Nucleus accumbens (tissue), 56 donors: ENCODE measurements at regions not wholly inside any gene's neighbourhood (a gene's known extent, or its start where the extent isn't known, plus 50 kb on each side); places are given as distances from the start of the nearest gene placed in this dataset.

ENCODE experiments used
- DNase-seq, 56 donors: peaks; one replicate each; lab custom pipeline; 2025; lab: John Stamatoyannopoulos, UW

DNA sequence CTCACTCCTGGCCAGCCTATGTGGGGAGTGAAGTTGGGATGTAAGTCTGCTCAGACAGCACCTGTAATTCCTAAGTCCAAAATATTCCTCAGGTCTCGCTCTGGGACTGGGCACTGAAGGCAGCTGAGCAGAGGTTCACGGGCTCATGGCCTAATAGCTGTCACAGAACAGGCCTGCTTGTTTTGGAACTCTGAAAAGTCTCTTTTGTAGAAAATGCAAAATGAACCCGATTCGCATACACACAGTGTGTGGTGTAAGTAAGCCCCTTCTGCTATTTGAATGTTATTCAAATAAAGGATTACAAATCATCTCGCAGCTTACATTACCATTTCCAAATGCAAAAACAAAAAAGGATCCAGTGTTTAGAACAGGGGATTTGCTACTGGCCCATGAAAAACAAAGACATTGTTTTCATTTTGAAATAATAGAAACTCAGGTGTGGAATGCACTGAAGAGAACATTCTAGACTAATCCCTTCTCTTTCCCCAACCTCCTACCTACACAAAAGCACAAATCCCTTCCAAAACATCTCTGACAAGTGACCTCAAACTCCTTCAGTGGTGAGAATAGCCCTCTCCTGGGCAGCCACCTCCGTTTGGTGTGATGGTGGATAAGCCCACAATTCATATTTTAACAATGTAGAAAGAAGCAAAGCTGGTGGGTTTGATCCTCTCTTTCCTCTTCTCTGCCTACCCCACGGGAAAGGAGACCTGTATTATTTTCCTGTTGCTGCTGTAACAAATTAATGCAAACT is 118.3 kb upstream of the NCK2 start:
- DNase-seq = no peak

DNA sequence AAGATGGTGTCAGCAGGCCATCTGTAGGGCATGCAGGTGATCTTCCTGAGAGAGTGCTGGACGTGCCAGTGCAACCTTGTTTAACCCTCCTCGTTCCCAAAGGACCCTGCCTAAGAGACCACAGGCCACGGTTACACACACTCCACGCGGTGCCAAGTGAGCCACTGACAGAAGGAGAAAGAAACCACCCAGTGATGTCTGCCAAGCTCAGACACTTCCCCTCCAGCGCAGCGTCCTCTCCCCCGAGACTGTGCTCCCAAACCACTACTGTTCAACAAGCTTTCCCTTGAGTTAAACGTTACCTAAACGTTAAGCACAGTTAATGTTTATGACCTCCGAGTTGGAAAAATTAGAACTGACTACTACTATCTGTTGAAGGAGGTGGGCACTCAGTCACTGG is 119.1 kb upstream of the NCK2 start:
- DNase-seq = no peak

DNA sequence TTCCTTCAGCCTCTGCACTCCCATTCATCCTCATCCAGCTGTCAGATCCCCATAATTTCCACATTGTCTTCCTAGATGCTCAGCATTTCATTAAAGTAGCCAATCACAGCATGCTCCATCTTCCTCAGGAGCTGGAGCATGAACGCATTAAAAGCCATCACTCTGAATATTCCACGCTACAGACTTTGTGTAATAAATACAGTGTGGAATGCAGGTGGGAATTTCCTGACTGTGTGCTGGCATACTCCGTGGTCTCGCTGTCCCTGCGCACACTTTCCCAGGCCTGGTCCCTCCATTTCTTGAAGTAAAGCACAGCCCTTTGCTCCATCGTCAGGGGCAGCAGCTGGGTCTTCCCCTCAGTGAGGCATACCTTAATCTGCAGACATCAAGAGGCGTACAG is 123.7 kb upstream of the NCK2 start:
- DNase-seq = no peak

DNA sequence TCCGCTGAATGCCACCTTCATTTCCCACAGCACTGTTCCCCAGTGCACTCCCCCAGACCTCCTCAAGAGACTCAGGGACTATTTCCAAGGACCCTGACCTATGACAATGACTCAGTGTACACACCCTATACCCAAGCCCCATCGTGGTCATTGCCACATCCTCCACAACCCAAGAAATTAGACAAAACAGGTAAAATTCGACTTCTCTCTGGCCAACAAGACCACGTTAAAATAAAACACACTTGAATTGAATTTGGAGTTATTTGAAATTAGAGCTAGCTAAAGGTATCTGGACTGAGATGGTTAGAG is 126.4 kb upstream of the NCK2 start:
- no peak for DNase-seq

DNA sequence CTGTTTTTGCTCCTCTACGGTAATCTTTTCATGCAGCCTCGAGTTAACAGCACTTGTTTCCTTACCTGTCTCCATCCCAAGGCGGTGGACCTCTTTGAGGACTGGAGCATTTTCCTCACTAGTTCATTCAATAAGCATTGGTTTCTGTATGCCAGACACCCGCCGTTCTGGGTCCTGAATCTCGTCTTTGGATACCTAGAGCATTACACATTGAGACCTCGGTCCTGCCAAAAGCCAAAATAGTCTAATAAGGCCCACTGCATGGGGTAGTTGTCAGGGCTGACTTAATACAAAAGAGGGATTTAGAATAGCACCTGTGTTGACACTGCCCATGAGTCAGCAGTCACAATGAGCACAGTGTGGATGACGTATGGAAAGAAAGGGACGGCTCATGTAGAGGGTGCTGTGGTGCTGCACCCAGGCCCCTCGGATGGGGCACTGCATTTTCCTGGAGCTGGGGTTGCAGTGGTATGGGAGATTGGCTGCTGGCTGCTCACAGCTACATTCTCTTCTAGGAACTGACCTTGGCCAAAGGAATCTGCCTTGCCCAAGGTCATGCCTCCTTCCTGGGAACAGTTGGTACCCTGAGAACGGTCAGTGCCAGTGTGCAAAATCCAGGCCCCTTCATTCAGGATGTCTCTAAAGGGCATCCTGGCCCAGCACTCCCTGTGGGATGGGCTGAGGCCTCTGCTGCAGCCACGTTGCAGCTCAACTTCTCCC is 126.9 kb upstream of the NCK2 start:
- DNase-seq = no peak

DNA sequence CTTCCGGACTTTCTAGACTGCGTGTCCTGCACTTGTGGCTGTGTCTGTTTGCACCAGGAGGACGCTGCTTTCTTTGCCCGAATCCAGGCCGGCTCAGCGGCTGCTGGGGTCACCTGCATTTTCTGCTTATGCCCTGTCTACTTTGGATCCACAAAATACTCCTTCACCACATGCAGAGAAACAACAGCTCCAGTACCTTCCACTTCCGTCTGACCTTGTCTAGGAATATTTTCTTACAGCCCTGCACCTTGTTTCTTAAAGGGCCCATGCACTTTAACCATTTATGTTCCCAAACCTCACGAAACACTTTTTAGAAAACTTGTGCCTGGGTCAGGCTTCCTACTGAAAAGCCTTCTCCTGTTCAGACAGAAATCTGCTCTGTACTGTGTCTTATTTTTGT is 129.4 kb upstream of the NCK2 start:
- no peak for DNase-seq

DNA sequence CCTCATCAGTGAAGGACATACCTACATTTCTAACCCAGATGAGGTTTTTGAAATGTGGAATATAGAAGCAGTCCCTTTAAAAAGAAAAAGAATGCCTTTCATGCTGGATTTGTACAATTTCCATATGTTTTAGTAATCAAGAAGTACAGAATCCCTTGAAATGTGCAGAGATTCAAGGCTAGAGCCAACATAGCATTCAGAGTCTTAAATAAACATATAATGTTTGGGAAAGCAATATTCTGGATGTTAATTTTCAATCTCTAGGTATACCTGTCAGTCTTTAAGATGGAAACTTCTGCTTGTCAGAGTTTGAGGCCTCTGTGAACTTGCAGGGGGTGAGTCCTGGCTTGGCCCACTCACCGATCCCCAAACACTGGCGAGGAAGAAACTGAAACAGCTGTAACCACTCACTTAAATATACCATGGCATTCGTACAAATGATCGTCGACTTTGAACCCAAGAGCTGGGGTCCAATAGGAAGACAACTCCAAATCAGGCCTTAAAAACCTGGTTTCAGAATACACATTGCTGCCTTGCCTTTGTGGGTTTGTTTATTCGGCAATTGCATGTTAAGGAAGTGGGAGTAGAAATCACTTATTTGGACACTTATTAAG is 132.8 kb upstream of the NCK2 start:
- no peak for DNase-seq

DNA sequence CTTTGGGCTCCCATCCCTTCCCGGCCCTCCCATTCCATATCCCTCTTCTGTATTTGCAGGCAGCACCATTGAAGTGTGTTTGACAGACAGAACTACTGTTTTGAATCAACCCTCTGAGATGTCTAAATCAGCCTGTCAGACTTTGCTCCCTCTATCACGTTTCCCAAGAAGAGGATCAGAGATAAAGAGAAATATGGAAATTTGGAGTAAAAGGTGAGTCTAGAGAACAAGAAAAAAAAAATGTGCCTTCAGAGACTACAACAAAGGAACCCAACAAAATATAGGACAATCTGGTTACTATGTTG is 133.4 kb upstream of the NCK2 start:
- DNase-seq = no peak

DNA sequence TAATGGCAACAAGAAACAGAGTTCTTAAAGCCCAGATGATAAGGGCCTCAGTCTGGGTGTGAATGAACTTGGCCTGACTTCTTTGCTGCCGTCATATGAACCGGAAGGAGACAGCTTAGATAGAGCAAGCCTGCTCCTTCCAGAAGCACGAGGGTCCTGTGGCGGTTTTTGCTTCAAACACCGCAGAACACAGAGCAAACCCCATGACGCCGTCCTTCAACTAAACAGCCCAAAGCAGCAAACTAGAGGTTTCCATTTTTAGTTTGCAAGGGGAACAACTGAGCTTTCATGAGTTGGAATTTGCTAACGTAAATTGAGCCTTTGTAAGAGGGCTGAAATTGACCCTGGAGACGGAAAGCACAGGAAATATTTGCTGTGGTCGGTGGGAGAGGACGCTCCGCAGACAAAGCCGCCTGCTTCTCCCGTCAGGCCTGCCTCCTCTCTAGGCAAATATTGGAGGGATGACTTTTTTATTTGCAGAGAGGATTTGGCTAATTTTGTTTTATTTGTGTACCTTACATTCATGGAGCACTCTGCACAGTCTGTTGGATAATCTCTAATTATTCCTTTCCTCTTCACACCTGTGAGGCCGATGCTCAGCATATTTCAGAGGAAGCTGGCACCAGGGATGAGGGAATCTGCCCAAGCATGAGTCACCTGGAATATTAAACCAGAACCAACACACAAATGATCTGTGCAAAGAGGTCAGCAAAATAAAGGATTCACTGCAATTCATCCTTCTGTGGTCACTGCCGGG is 134.0 kb upstream of the NCK2 start:
- DNase-seq = no peak

DNA sequence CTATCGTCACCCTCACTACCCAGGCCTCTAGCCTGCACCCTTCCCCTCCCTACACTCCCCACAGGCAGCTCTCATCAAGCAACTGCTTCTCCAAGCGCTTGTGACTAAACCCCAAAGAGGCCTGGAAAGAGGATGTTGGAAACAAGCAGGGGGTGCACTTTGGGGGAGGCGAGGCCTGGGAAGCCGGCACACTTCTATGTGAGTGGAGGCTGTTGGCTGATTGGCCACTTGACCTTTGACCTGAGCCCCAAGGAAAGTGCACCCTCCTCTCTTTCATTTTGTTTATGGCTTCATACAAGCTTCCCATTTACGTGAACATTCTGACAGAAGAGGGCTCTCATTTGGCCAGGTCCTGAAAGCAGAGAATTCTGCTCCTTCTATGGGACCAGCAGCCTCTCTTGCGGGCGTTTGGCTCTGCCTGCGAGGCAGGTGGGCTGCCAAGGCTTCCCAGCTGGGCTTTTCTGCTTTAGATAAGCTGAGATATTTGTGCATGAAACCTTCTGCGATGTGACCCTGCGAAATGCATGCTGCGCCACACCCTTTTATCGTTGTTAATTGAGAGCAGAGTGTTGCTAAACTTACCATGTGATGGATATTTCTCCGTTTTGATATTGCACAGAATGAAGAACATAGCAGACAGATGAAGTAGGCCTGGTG is 134.8 kb upstream of the NCK2 start:
- DNase-seq = no peak

DNA sequence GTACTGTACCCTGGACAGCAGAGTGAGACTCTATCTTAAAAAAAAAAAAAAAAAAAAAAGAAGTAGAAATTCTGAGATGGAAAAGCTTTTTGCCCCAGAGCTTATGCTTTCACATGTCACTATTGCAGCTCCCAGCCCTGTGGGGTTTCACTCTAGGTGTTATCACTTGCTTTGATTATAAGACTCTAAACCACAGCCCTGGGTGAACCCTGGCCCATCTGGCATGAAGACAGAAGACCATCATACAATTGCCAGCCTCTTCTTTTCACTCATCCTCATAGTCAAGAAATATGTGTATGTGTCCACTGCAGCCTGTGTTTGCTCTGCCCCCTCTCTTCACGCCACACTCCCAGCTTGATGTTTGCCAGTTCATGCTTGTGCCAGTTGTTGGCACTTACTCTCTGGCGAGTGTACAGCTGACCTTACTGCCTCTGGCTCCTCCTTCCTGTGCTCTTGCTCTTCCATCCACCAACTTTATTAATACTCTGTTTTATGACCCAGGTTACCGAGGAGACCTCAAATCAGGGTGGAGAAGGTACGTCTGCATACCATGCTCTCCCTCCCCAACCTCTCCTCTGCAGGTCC is 136.7 kb upstream of the NCK2 start:
- DNase-seq = no peak

DNA sequence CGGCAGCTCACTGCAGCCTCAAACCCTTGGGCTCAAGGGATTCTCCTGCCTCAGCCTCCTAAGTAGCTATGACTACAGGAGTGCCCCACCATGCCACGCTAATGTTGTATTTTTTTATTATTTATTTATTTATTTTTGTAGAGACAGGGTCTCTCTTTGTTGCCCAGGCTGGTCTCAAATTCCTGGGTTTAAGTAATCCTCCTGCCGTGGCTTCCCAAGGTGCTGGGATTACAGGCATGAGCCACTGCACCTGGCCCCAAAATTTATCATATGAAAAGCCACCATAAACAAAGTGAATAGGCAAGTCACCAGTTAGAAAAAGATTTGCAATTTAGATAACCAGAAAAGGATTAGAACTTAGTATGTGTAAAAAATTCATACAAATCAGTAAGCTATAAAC is 138.6 kb upstream of the NCK2 start:
- DNase-seq = no peak

DNA sequence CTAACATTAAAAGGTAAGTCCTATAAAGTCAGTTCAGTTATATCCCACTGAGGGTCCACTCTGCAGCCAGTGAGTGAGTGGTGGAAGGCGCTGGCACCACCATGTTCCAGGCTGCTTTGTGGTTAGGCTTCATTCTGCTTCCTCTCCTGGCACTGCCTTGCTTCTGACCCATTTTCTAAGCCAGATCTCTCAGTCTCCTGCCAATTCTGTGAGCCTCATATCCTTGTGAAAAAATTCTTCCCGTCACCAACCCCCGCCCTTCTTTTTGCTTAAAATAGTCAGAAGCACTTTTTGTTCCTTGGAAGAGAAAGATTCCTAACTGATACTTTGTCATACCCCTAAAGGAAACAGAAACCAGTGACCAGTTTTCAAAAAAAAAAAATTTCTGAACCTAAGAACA is 139.8 kb upstream of the NCK2 start:
- DNase-seq = peak in 31 of 56 donors; percentile 9 to 75 (median 24)

DNA sequence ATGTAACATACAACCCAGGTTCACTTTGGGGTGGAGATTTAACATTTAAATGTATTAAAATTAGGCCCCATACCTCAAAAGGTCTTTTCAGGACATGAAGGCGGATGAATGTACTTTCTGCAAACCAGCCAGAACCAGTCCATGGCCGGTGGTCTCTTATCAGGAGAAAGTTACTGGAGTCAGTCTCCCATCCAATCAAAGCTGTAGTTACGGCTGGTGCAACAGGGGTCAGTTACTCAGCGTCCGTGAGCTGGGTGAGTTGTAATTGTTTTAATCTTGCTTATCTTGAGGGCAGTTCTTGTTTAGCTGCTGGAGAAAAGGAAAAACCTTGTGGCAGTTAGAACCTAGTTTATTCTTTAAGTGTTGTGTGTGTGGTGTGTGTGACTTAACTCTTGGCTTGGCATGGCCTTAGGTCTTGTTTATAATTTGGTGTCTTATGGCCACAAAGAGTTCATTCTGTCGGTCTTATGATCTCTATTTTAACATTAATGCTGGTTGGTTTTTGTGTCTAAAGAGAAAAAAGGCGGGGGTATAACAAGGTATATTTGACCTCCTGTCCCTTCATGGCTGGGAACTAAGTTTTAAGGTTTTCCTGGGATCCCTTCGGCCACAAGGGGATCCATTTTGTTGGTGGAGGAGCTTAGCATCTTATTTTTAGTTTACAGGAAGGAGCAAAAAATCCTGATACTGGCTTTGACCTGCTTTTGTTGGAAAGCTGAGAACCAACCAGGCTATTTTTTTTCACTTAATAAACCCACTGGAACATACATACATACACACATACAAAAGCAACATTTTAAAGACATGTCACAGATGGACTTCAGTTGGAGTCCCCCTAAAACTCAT is 143.5 kb upstream of the NCK2 start:
- no peak for DNase-seq

DNA sequence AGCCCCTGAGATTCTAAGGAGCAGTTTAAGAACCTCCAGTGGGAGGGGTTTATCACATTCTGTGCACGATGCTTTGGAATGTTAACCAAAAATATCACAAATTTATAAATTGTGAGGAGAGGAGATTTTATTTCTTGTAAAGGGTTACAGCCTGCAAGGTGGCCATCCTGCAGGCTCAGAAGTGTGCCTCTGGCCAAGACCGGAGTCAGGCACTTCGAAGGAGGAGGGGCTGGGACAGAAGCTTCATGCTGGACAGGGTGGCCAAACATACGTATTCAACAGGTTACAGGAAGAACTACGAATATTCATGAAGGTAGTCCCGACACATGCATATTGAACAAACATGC is 144.1 kb upstream of the NCK2 start:
- DNase-seq = no peak

DNA sequence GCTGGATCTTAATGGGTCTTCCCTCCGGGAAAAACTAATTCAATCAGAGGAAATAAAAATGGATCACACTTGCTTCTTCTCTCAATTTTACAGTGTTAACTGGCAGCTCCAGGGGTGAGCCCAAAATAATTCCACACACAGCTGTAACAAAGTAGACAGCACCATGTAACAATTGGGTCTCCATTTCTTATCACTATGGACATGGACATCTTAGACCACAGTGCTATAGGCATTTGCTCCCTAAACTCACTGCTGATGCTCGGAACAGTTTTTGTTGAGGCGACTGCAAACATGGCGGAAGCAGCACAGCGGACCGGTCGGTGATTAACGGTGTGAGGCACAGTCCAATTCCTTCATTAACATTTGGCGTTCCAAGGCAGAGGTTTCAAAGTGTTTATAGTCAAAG is 144.7 kb upstream of the NCK2 start:
- DNase-seq = no peak

DNA sequence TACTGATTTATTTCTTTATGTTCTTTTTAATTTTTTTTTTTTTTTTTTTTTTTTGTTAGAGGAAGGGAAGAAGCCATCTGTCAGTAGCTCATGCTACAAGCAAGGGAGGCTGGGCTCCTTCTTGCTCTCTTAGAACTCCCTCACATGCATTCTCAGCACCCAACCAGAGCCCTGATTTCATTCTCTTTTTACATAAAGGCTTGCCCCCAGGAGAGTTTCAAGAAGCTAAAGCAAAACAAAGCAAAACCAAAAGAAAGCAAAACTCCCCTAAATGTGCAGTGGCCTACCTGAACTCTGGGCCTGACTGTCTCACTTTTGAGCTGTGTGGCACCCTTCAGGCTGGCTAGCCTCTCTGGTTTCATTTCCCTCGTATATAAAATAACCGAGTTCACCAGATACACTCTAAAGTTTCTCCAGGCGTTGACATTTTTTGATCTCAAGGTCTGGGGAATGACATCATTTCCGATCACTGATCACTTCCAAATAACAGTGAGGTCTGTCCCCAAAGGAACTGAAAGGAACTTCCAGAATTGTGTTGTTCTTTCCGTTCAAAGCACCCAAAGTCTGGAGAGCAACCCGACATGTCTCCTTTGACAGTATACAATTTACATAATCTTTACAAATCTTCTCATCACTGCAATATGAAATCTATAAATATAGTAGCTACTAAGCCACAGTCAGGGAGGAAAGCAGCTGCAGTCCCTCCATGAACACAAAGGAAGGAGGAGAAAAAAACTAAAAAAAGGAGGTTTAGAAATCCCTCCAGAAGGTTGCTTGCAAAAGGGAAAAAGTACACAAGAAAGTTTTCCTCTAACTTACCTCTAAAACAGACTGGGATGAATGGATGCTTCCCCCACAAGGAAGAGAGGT is 145.6 kb upstream of the NCK2 start:
- no peak for DNase-seq

DNA sequence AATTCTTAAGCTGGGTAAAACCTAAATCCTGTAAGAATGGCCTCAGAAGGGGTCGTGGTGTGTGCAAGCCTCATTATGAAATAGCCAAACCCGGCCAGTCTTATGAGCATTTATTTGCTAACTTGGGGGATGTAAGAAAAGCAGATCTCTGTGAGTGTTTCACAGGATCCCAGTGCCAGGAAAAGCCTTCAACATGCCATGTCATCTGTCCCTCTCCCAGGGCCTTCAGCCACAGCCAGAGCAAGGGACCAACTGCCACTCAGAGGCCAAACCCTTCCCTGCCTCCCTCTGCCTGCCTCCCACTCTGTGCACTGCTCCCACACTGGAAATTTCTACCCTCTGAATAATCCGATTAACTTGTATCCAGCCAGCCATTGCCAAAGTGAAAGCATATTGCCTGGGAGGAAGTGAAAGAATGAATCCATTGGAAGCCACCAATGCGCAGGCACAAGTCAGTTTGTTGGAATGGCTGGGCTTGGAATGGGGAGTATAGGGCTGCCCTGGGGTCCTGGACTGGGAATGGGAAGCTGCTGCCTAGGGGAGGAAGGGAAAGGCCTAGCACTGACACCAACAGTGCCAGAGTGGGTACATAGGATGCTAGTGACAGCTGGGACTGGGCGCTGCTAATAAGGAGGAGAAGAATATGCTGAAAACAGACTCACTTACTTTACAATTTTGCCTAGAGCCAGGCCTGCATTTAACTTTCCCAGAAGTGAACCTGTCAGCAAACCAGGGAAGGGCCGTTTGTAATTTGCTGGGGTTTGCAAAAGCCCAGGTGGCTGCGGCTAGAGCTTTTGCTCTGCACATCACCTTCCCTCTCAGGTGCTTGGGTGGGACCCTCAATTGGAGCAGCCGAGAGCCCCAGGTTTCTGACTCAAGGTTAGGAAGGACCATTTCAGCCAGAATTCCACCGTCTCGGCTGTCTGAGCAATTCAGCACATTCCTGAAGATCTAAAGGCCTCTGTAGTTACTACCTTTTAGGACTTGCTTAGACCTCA is 146.6 kb upstream of the NCK2 start:
- DNase-seq = no peak
